ENCODE measurements at regions not wholly inside any gene's neighbourhood (a gene's known extent, or its start where the extent isn't known, plus 50 kb on each side); places are given as distances from the start of the nearest gene placed in this dataset.

DNA sequence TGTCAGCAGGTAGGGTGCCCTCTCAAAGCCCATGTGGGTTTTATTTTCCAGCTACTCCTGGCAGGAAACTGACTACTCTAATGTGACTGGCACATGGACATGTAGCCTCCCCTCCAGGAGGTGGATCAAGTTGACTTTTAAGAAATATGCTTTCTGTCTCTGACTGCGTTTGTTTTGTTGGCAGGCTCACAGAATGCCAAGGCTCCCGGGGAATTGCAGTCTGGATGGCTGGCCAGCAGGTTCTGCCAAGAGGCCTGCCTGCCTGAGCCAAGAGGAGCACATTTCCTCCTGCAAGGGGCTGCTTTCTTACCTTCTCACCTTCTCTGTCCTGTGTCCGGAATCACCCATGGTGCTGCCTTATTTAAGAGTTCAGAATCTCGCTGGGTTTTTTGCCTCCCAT lies 217.3 kb upstream of the ERCC4 start (continued):
- TF ChIP-seq, protein P1, sequence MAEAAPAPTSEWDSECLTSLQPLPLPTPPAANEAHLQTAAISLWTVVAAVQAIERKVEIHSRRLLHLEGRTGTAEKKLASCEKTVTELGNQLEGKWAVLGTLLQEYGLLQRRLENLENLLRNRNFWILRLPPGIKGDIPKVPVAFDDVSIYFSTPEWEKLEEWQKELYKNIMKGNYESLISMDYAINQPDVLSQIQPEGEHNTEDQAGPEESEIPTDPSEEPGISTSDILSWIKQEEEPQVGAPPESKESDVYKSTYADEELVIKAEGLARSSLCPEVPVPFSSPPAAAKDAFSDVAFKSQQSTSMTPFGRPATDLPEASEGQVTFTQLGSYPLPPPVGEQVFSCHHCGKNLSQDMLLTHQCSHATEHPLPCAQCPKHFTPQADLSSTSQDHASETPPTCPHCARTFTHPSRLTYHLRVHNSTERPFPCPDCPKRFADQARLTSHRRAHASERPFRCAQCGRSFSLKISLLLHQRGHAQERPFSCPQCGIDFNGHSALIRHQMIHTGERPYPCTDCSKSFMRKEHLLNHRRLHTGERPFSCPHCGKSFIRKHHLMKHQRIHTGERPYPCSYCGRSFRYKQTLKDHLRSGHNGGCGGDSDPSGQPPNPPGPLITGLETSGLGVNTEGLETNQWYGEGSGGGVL (tag by site-specific recombination; IDR thresholded peaks at IDR 0.05), result no peak
- TF ChIP-seq, protein P2, sequence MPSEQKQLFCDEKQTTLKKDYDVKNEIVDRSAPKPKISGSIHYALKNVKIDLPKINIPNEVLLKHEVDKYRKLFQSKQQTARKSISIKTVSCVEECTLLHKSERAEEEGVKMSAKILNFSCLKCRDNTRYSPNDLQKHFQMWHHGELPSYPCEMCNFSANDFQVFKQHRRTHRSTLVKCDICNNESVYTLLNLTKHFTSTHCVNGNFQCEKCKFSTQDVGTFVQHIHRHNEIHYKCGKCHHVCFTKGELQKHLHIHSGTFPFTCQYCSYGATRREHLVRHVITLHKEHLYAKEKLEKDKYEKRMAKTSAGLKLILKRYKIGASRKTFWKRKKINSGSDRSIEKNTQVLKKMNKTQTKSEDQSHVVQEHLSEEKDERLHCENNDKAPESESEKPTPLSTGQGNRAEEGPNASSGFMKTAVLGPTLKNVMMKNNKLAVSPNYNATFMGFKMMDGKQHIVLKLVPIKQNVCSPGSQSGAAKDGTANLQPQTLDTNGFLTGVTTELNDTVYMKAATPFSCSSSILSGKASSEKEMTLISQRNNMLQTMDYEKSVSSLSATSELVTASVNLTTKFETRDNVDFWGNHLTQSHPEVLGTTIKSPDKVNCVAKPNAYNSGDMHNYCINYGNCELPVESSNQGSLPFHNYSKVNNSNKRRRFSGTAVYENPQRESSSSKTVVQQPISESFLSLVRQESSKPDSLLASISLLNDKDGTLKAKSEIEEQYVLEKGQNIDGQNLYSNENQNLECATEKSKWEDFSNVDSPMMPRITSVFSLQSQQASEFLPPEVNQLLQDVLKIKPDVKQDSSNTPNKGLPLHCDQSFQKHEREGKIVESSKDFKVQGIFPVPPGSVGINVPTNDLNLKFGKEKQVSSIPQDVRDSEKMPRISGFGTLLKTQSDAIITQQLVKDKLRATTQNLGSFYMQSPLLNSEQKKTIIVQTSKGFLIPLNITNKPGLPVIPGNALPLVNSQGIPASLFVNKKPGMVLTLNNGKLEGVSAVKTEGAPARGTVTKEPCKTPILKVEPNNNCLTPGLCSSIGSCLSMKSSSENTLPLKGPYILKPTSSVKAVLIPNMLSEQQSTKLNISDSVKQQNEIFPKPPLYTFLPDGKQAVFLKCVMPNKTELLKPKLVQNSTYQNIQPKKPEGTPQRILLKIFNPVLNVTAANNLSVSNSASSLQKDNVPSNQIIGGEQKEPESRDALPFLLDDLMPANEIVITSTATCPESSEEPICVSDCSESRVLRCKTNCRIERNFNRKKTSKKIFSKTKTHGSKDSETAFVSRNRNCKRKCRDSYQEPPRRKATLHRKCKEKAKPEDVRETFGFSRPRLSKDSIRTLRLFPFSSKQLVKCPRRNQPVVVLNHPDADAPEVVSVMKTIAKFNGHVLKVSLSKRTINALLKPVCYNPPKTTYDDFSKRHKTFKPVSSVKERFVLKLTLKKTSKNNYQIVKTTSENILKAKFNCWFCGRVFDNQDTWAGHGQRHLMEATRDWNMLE (tag by site-specific recombination; conservative IDR thresholded peaks at IDR 0.05; ENCODE audit: low read depth), result no peak
- no peak for TF ChIP-seq ZNF521 (tag by site-specific recombination; IDR thresholded peaks at IDR 0.05)
- no peak for TF ChIP-seq ZNF2 (tag by site-specific recombination; IDR thresholded peaks at IDR 0.05)

DNA sequence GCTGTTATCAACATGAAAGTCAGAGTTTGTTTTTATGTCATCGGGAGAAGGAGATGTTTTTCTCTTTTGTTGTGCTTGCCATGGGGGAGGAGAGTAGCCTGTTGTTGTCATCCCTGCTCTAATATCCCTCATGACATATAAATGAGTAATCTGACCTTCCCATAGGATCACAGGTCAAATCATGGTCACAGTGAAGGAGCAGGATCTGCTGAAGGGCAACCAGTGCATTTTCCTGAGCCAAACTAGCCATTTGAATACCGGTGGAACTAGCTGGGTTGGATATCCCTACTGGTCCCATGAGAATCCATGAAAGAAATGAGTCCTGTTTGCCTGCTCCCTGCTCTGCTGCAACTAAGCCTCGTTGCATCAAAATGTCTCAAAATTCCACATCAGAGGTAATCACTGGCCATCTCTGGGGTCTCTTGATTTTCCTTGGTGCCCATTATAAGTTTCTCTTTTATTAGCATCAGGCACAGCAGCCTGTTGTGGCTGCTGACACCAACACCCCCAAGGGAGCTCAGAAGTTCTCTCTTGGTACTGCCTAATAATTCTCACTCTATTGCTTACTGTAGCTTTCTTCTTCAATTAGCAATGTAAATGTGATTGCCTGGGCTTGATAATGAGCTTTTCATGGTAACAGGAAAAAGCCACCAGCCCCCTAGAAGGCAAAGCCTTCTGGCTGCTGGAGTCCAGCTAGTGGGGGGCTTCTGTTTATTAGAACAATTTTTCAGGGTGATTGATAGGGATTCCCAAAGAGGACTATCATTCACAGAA lies 211.4 kb upstream of the ERCC4 start:
- ChIA-PET CTCF (no interaction called here), POLR2A (no interaction called here)
- no peak for TF ChIP-seq GFI1B (tag by site-specific recombination; IDR thresholded peaks at IDR 0.05)
- TF ChIP-seq ZNF211 (tag by site-specific recombination; IDR thresholded peaks at IDR 0.05; ENCODE audit: low read depth), result no peak
- no peak for TF ChIP-seq ZNF473 (tag by site-specific recombination; IDR thresholded peaks at IDR 0.05)
- no peak for TF ChIP-seq ZXDB (tag by site-specific recombination; IDR thresholded peaks at IDR 0.05)
- TF ChIP-seq, protein P3, sequence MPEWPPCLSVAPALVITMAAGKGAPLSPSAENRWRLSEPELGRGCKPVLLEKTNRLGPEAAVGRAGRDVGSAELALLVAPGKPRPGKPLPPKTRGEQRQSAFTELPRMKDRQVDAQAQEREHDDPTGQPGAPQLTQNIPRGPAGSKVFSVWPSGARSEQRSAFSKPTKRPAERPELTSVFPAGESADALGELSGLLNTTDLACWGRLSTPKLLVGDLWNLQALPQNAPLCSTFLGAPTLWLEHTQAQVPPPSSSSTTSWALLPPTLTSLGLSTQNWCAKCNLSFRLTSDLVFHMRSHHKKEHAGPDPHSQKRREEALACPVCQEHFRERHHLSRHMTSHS (tag by site-specific recombination; IDR thresholded peaks at IDR 0.05), result no peak
- TF ChIP-seq, protein P4, sequence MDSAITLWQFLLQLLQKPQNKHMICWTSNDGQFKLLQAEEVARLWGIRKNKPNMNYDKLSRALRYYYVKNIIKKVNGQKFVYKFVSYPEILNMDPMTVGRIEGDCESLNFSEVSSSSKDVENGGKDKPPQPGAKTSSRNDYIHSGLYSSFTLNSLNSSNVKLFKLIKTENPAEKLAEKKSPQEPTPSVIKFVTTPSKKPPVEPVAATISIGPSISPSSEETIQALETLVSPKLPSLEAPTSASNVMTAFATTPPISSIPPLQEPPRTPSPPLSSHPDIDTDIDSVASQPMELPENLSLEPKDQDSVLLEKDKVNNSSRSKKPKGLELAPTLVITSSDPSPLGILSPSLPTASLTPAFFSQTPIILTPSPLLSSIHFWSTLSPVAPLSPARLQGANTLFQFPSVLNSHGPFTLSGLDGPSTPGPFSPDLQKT (IDR thresholded peaks at IDR 0.05; ENCODE audit: borderline replicate concordance, low read depth, low read length), result no peak
- no peak for TF ChIP-seq ZNF621 (tag by site-specific recombination; IDR thresholded peaks at IDR 0.05)
- TF ChIP-seq, protein P5, sequence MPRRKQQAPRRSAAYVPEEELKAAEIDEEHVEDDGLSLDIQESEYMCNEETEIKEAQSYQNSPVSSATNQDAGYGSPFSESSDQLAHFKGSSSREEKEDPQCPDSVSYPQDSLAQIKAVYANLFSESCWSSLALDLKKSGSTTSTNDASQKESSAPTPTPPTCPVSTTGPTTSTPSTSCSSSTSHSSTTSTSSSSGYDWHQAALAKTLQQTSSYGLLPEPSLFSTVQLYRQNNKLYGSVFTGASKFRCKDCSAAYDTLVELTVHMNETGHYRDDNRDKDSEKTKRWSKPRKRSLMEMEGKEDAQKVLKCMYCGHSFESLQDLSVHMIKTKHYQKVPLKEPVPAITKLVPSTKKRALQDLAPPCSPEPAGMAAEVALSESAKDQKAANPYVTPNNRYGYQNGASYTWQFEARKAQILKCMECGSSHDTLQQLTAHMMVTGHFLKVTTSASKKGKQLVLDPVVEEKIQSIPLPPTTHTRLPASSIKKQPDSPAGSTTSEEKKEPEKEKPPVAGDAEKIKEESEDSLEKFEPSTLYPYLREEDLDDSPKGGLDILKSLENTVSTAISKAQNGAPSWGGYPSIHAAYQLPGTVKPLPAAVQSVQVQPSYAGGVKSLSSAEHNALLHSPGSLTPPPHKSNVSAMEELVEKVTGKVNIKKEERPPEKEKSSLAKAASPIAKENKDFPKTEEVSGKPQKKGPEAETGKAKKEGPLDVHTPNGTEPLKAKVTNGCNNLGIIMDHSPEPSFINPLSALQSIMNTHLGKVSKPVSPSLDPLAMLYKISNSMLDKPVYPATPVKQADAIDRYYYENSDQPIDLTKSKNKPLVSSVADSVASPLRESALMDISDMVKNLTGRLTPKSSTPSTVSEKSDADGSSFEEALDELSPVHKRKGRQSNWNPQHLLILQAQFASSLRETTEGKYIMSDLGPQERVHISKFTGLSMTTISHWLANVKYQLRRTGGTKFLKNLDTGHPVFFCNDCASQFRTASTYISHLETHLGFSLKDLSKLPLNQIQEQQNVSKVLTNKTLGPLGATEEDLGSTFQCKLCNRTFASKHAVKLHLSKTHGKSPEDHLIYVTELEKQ (tag by site-specific recombination; IDR thresholded peaks at IDR 0.05; ENCODE audit: borderline replicate concordance), result no peak
- TF ChIP-seq ZNF341 (tag by site-specific recombination; IDR thresholded peaks at IDR 0.05; ENCODE audit: low read depth), result no peak
- TF ChIP-seq ZNF548 (tag by site-specific recombination; IDR thresholded peaks at IDR 0.05), result no peak
- TF ChIP-seq ZNF426 (tag by site-specific recombination; IDR thresholded peaks at IDR 0.05), result no peak
- TF ChIP-seq ZNF174 (tag by site-specific recombination; IDR thresholded peaks at IDR 0.05), result no peak
- TF ChIP-seq ZNF155 (tag by site-specific recombination; IDR thresholded peaks at IDR 0.05), result no peak
- TF ChIP-seq ZNF792 (tag by site-specific recombination; IDR thresholded peaks at IDR 0.05), result no peak
- TF ChIP-seq ZNF707 (tag by site-specific recombination; IDR thresholded peaks at IDR 0.05), result no peak
- no peak for TF ChIP-seq HOXC10 (CRISPR knock-in tag; IDR thresholded peaks at IDR 0.05)
- Histone ChIP-seq H3K36me3 (ENCODE audit: control insufficient read depth in 2 of 2, insufficient read depth in 1 of 2, low read length in 2 of 2) (no peaks in the 10 kb centered on the region), H3K9me3 (ENCODE audit: control insufficient read depth, insufficient read depth, low read depth, low read length) (no peaks in the 10 kb centered on the region), H3K27ac (ENCODE audit: extremely low read depth, low read depth, low read length) (no peak overlapping the region), H3K4me1 (ENCODE audit: control insufficient read depth, insufficient read depth, low read length) (no peaks in the 10 kb centered on the region), H3K4me3 (ENCODE audit: low read depth, low read length) (no peak overlapping the region)
